Large intestine (tissue), 3 donors: ENCODE measurements at regions not wholly inside any gene's neighbourhood (a gene's known extent, or its start where the extent isn't known, plus 50 kb on each side); places are given as distances from the start of the nearest gene placed in this dataset.
"Not testable (repeated sequence)": the region's sequence is repeated elsewhere in the genome, so short reads cannot be mapped to it uniquely, and the experiment has no call there.

Experiments used
- DNase-seq, 2 donors: peaks; one replicate each; pipeline versions ENCODE4 v3.0.0 to v3.0.0-alpha.2; 2013
- H3K27ac ChIP-seq: one replicate; pipeline ENCODE4 v1.5.1; 2013; ENCODE audit warnings: low read length
- H3K27me3 ChIP-seq: 2 replicates; pipeline ENCODE4 v1.6.1; 2013; ENCODE audit warnings: low read length; ENCODE audit not compliant: control insufficient read depth, insufficient read depth
- H3K36me3 ChIP-seq: 2 replicates; pipeline ENCODE4 v1.6.1; 2013; ENCODE audit warnings: low read length; ENCODE audit not compliant: control insufficient read depth, insufficient read depth
- H3K4me1 ChIP-seq: one replicate; pipeline ENCODE4 v1.6.1; 2013; ENCODE audit warnings: low read length; ENCODE audit not compliant: control insufficient read depth, insufficient read depth
- H3K4me3 ChIP-seq: one replicate; pipeline ENCODE4 v1.5.1; 2013; ENCODE audit warnings: low read length
- H3K9me3 ChIP-seq: one replicate; pipeline ENCODE4 v1.6.1; 2013; ENCODE audit warnings: mild to moderate bottlenecking, low read depth, low read length, moderate library complexity; ENCODE audit not compliant: control insufficient read depth
- whole genome bisulfite sequencing: methylation state at CpG from one replicate; pipeline ENCODE4 v1.1.5; 2013; ENCODE audit warnings: low lambda C conversion rate; ENCODE audit not compliant: insufficient coverage; 5-methylcytosine and 5-hydroxymethylcytosine counted together

GRCh38 chr12:73632191-73632590 is 905.4 kb upstream of the ATXN7L3B start:
- Histone ChIP-seq H3K27me3 (no peaks in the 10 kb centered on the region), H3K9me3 (no peaks in the 10 kb centered on the region), H3K4me1 (no peaks in the 10 kb centered on the region), H3K36me3 (no peaks in the 10 kb centered on the region), H3K27ac (no peak overlapping the region), H3K4me3 (no peak overlapping the region)
- no peak for DNase-seq

- no peak for DNase-seq
- Histone ChIP-seq H3K9me3 (no peaks in the 10 kb centered on the region), H3K4me1 (no peaks in the 10 kb centered on the region), H3K4me3 (no peak overlapping the region), H3K36me3 (no peaks in the 10 kb centered on the region), H3K27ac (no peak overlapping the region), H3K27me3 (no peaks in the 10 kb centered on the region)
- 90% methylated on average over 2 of the region's 4 CpGs for WGBS
These were observed 905.0 kb upstream of the ATXN7L3B start for GRCh38 chr12:73632661-73633060.

- H3K4me1 ChIP-seq, H3K27ac ChIP-seq, DNase-seq, H3K4me3 ChIP-seq, H3K27me3 ChIP-seq, H3K9me3 ChIP-seq, H3K36me3 ChIP-seq: not testable (repeated sequence)
- WGBS, result no CpG with 5 or more reads among the region's 5 CpGs
These were observed 898.2 kb upstream of the ATXN7L3B start for GRCh38 chr12:73639397-73639796.

- no peaks in the 10 kb centered on the region for H3K27me3 ChIP-seq
- no peak overlapping the region for H3K27ac ChIP-seq
- no peak overlapping the region for H3K4me3 ChIP-seq
- H3K9me3 ChIP-seq, result no peaks in the 10 kb centered on the region
- no peak for DNase-seq
- no peaks in the 10 kb centered on the region for H3K4me1 ChIP-seq
- no CpG with 5 or more reads among the region's 5 CpGs for WGBS
- H3K36me3 ChIP-seq, result no peaks in the 10 kb centered on the region
These were observed 881.3 kb upstream of the ATXN7L3B start for GRCh38 chr12:73656375-73656774.

- no peak overlapping the region for H3K4me3 ChIP-seq
- H3K4me1 ChIP-seq, result no peaks in the 10 kb centered on the region
- no peaks in the 10 kb centered on the region for H3K9me3 ChIP-seq
- no peak for DNase-seq
- H3K36me3 ChIP-seq, result no peaks in the 10 kb centered on the region
- 80% methylated on average over 1 of the region's 1 CpG for WGBS
- no peak overlapping the region for H3K27ac ChIP-seq
- no peaks in the 10 kb centered on the region for H3K27me3 ChIP-seq
These were observed 877.8 kb upstream of the ATXN7L3B start for GRCh38 chr12:73659802-73660201.

- no CpG with 5 or more reads among the region's 16 CpGs for WGBS
- Histone ChIP-seq H3K27me3 (no peaks in the 10 kb centered on the region), H3K27ac (no peak overlapping the region), H3K36me3 (no peaks in the 10 kb centered on the region), H3K9me3 (peaks cover 4% of the 10 kb centered on the region), H3K4me3 (no peak overlapping the region), H3K4me1 (no peaks in the 10 kb centered on the region)
- no peak for DNase-seq
These were observed 872.4 kb upstream of the ATXN7L3B start for GRCh38 chr12:73665193-73665592.

- not testable (repeated sequence) for H3K4me3 ChIP-seq, H3K4me1 ChIP-seq, H3K27ac ChIP-seq, H3K9me3 ChIP-seq, H3K27me3 ChIP-seq, DNase-seq, H3K36me3 ChIP-seq
- WGBS, result no CpG with 5 or more reads among the region's 3 CpGs
These were observed 866.1 kb upstream of the ATXN7L3B start for GRCh38 chr12:73671550-73671949.

- Histone ChIP-seq H3K27me3 (no peaks in the 10 kb centered on the region), H3K9me3 (no peaks in the 10 kb centered on the region), H3K4me3 (no peak overlapping the region), H3K4me1 (no peaks in the 10 kb centered on the region), H3K36me3 (no peaks in the 10 kb centered on the region), H3K27ac (no peak overlapping the region)
- WGBS, result 17% methylated on average over 1 of the region's 4 CpGs
- DNase-seq, result no peak
These were observed 859.9 kb upstream of the ATXN7L3B start for GRCh38 chr12:73677520-73678291.

GRCh38 chr12:73678335-73678734 is 859.3 kb upstream of the ATXN7L3B start:
- H3K27ac ChIP-seq, result no peak overlapping the region
- no peak for DNase-seq

GRCh38 chr12:73699318-73699717 is 838.3 kb upstream of the ATXN7L3B start:
- DNase-seq, result no peak
- Histone ChIP-seq H3K4me3 (no peak overlapping the region), H3K9me3 (no peaks in the 10 kb centered on the region), H3K27ac (no peak overlapping the region), H3K36me3 (no peaks in the 10 kb centered on the region), H3K27me3 (no peaks in the 10 kb centered on the region), H3K4me1 (no peaks in the 10 kb centered on the region)
- WGBS, result no CpG with 5 or more reads among the region's 1 CpG

More at GRCh38 chr12:73678335-73678734, 859.3 kb upstream of the ATXN7L3B start:
- Histone ChIP-seq H3K36me3 (no peaks in the 10 kb centered on the region), H3K9me3 (no peaks in the 10 kb centered on the region), H3K4me3 (no peak overlapping the region), H3K4me1 (no peaks in the 10 kb centered on the region), H3K27me3 (no peaks in the 10 kb centered on the region)
- 100% methylated on average over 1 of the region's 3 CpGs for WGBS

GRCh38 chr12:73714655-73715054 is 823.0 kb upstream of the ATXN7L3B start:
- Histone ChIP-seq H3K4me1 (no peaks in the 10 kb centered on the region), H3K36me3 (no peaks in the 10 kb centered on the region), H3K9me3 (no peaks in the 10 kb centered on the region), H3K27me3 (no peaks in the 10 kb centered on the region), H3K4me3 (no peak overlapping the region), H3K27ac (no peak overlapping the region)
- DNase-seq, result no peak
- no CpG with 5 or more reads among the region's 2 CpGs for WGBS
